Suprapubic skin (tissue), 4 donors: ENCODE measurements at regions not wholly inside any gene's neighbourhood (a gene's known extent, or its start where the extent isn't known, plus 50 kb on each side); places are given as distances from the start of the nearest gene placed in this dataset.
"Not testable (repeated sequence)": the region's sequence is repeated elsewhere in the genome, so short reads cannot be mapped to it uniquely, and the experiment has no call there.

ENCODE experiments used
- CTCF ChIP-seq, 2 donors: fragments of 200-600 bp in 1 of 2; fragments of 450-650 bp in 1 of 2; sonication (generic) in 1 of 2; IDR thresholded peaks; one replicate each; pipeline ENCODE4 v1.5.1; 2016 to 2019; ENCODE audit warnings: antibody characterized with exemption in 2 of 2, mild to moderate bottlenecking in 1 of 2, moderate library complexity in 1 of 2
- POLR2A ChIP-seq, 2 donors: fragments of 450-650 bp; IDR thresholded peaks; one replicate each; pipeline ENCODE4 v1.6.1; 2017; ENCODE audit warnings: antibody characterized with exemption in 2 of 2, mild to moderate bottlenecking in 2 of 2, moderate library complexity in 2 of 2
- POLR2AphosphoS5 ChIP-seq, 3 donors: sonication (generic); formaldehyde crosslinking; IDR thresholded peaks; one replicate each; pipeline ENCODE4 v1.6.1; 2017; ENCODE audit warnings: antibody characterized with exemption in 3 of 3

GRCh38 chr16:32880009-32880408, 204.0 kb upstream of the TP53TG3 start:
- TF ChIP-seq POLR2AphosphoS5, CTCF, POLR2A (IDR thresholded peaks at IDR 0.05): not testable (repeated sequence)
